ENCODE measurements at regions not wholly inside any gene's neighbourhood (a gene's known extent, or its start where the extent isn't known, plus 50 kb on each side); places are given as distances from the start of the nearest gene placed in this dataset.

- no peaks in the 10 kb centered on the region for H3K27me3 ChIP-seq (ENCODE audit: low read length)
- H3K27ac ChIP-seq (ENCODE audit: low read depth, low read length): no peak overlapping the region
- no peak overlapping the region for H3K4me2 ChIP-seq (ENCODE audit: low read depth, low read length, poor library complexity, severe bottlenecking)
- H3K9me2 ChIP-seq (replicated peaks; ENCODE audit: insufficient read depth, low read length): no peaks in the 10 kb centered on the region
- no peaks in the 10 kb centered on the region for H3K9me3 ChIP-seq (ENCODE audit: insufficient read depth, low read length)
- H3K36me3 ChIP-seq (ENCODE audit: low read length): no peaks in the 10 kb centered on the region
- no peak for TF ChIP-seq CTCF (IDR thresholded peaks at IDR 0.05; ENCODE audit: insufficient read depth, low read length, poor library complexity, severe bottlenecking)
- TF ChIP-seq EZH2phosphoT487 (conservative IDR thresholded peaks at IDR 0.05; ENCODE audit: low read length): no peak
- H3K4me3 ChIP-seq (ENCODE audit: insufficient read depth, low read length, poor library complexity, severe bottlenecking): no peak overlapping the region
- no peaks in the 10 kb centered on the region for H3K79me2 ChIP-seq (ENCODE audit: insufficient read depth, low read length)
- H3F3A ChIP-seq (ENCODE audit: insufficient read depth): no peaks in the 10 kb centered on the region
- H2AFZ ChIP-seq (ENCODE audit: low read depth, low read length, severe bottlenecking): no peak overlapping the region
- H3K9ac ChIP-seq (ENCODE audit: low read length): no peak overlapping the region
- H4K20me1 ChIP-seq (ENCODE audit: low read depth, low read length): no peaks in the 10 kb centered on the region
Measured at GRCh38 chr1:79312438-79312837, 305.9 kb upstream of the ADGRL4 start.

DNA sequence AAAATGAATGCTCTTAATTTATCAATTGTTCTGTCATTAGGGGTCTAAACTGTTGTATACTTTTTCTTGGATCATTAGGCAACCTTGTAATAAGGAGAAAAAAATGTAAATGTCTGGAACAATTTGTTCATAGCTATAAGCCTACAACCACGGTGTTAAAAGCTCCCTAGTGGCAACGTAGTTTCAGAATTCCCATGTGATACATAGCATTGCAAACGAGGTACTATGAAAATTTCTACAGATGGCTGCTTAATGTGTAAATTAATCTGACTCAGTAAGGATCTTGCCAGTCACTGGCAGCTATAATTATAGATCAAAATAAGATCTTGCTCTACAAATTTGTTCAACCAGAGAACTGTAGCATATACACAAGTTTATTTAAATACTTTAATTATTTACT is 304.1 kb upstream of the ADGRL4 start:
- Histone ChIP-seq H2AFZ (ENCODE audit: low read depth, low read length, severe bottlenecking) (peak overlapping the region; percentile 14), H3K27me3 (ENCODE audit: low read length) (no peaks in the 10 kb centered on the region), H3K36me3 (ENCODE audit: low read length) (no peaks in the 10 kb centered on the region), H3K9me2 (replicated peaks; ENCODE audit: insufficient read depth, low read length) (no peaks in the 10 kb centered on the region), H3K4me3 (ENCODE audit: insufficient read depth, low read length, poor library complexity, severe bottlenecking) (no peak overlapping the region), H3K9ac (ENCODE audit: low read length) (no peak overlapping the region), H3K27ac (ENCODE audit: low read depth, low read length) (no peak overlapping the region), H3K9me3 (ENCODE audit: insufficient read depth, low read length) (no peaks in the 10 kb centered on the region), H4K20me1 (ENCODE audit: low read depth, low read length) (no peaks in the 10 kb centered on the region), H3K4me2 (ENCODE audit: low read depth, low read length, poor library complexity, severe bottlenecking) (no peak overlapping the region), H3K79me2 (ENCODE audit: insufficient read depth, low read length) (no peaks in the 10 kb centered on the region), H3F3A (ENCODE audit: insufficient read depth) (no peaks in the 10 kb centered on the region)
- no peak for TF ChIP-seq CTCF (IDR thresholded peaks at IDR 0.05; ENCODE audit: insufficient read depth, low read length, poor library complexity, severe bottlenecking)
- no peak for TF ChIP-seq EZH2phosphoT487 (conservative IDR thresholded peaks at IDR 0.05; ENCODE audit: low read length)

- Histone ChIP-seq H3F3A (ENCODE audit: insufficient read depth) (no peaks in the 10 kb centered on the region), H3K27ac (ENCODE audit: low read depth, low read length) (no peak overlapping the region), H3K9me3 (ENCODE audit: insufficient read depth, low read length) (no peaks in the 10 kb centered on the region), H4K20me1 (ENCODE audit: low read depth, low read length) (no peaks in the 10 kb centered on the region), H3K27me3 (ENCODE audit: low read length) (no peaks in the 10 kb centered on the region), H3K36me3 (ENCODE audit: low read length) (no peaks in the 10 kb centered on the region), H3K9me2 (replicated peaks; ENCODE audit: insufficient read depth, low read length) (no peaks in the 10 kb centered on the region), H3K79me2 (ENCODE audit: insufficient read depth, low read length) (no peaks in the 10 kb centered on the region), H3K4me2 (ENCODE audit: low read depth, low read length, poor library complexity, severe bottlenecking) (no peak overlapping the region), H2AFZ (ENCODE audit: low read depth, low read length, severe bottlenecking) (no peak overlapping the region), H3K4me3 (ENCODE audit: insufficient read depth, low read length, poor library complexity, severe bottlenecking) (no peak overlapping the region), H3K9ac (ENCODE audit: low read length) (no peak overlapping the region)
- no peak for TF ChIP-seq EZH2phosphoT487 (conservative IDR thresholded peaks at IDR 0.05; ENCODE audit: low read length)
- no peak for TF ChIP-seq CTCF (IDR thresholded peaks at IDR 0.05; ENCODE audit: insufficient read depth, low read length, poor library complexity, severe bottlenecking)
Measured at GRCh38 chr1:79304131-79304530, 297.6 kb upstream of the ADGRL4 start.

DNA sequence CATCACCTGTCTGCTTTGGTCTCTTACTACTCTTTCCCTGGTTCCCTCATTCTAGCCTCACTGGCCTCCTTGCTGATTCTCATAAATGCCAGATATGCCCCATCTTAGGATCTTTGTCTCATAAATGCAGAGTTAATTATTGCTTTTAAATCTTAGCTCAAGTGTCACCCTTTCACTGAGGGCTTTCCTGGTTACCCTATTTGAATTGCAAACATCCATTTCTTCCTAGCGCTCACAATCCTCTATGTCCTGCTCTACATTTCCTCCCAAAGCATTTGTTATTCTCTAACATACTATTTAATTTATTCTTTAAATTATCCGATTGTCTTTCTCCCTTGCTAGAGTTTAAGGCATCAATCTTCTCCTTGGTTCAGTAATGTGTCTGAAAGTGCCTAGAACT is 296.5 kb upstream of the ADGRL4 start:
- Histone ChIP-seq H3K4me3 (ENCODE audit: insufficient read depth, low read length, poor library complexity, severe bottlenecking) (no peak overlapping the region), H3K9ac (ENCODE audit: low read length) (no peak overlapping the region), H3K27me3 (ENCODE audit: low read length) (no peaks in the 10 kb centered on the region), H3F3A (ENCODE audit: insufficient read depth) (no peaks in the 10 kb centered on the region), H3K79me2 (ENCODE audit: insufficient read depth, low read length) (no peaks in the 10 kb centered on the region), H3K36me3 (ENCODE audit: low read length) (no peaks in the 10 kb centered on the region), H3K9me2 (replicated peaks; ENCODE audit: insufficient read depth, low read length) (no peaks in the 10 kb centered on the region), H3K9me3 (ENCODE audit: insufficient read depth, low read length) (no peaks in the 10 kb centered on the region), H3K4me2 (ENCODE audit: low read depth, low read length, poor library complexity, severe bottlenecking) (no peak overlapping the region), H3K27ac (ENCODE audit: low read depth, low read length) (no peak overlapping the region), H2AFZ (ENCODE audit: low read depth, low read length, severe bottlenecking) (no peak overlapping the region), H4K20me1 (ENCODE audit: low read depth, low read length) (no peaks in the 10 kb centered on the region)
- TF ChIP-seq EZH2phosphoT487 (conservative IDR thresholded peaks at IDR 0.05; ENCODE audit: low read length) (no peak), CTCF (IDR thresholded peaks at IDR 0.05; ENCODE audit: insufficient read depth, low read length, poor library complexity, severe bottlenecking) (no peak)

All from SU-DHL-6 (cell line).